Activated naive CD8-positive, alpha-beta T cell treated with anti-CD3 and anti-CD28 coated beads for 36 hours (primary cell): ENCODE measurements at regions not wholly inside any gene's neighbourhood (a gene's known extent, or its start where the extent isn't known, plus 50 kb on each side); places are given as distances from the start of the nearest gene placed in this dataset.
"Not testable (repeated sequence)": the region's sequence is repeated elsewhere in the genome, so short reads cannot be mapped to it uniquely, and the experiment has no call there.

Experiments used
- DNase-seq: peaks from one replicate; pipeline ENCODE4 v3.0.0; 2021
- H3K27ac Mint-ChIP-seq: one replicate; pipeline ENCODE4 v1.8.0; 2022; ENCODE audit warnings: mild to moderate bottlenecking, moderate library complexity, mixed read lengths
- H3K27me3 Mint-ChIP-seq: one replicate; pipeline ENCODE4 v1.8.0; 2022; ENCODE audit warnings: mild to moderate bottlenecking, mixed read lengths
- H3K36me3 Mint-ChIP-seq: one replicate; pipeline ENCODE4 v1.8.0; 2021; ENCODE audit warnings: mild to moderate bottlenecking, mixed read lengths
- H3K4me1 Mint-ChIP-seq: one replicate; pipeline ENCODE4 v1.8.0; 2021; ENCODE audit warnings: mixed read lengths
- H3K4me3 Mint-ChIP-seq: one replicate; pipeline ENCODE4 v1.8.0; 2022; ENCODE audit warnings: mild to moderate bottlenecking, moderate library complexity, mixed read lengths
- H3K9me3 Mint-ChIP-seq: one replicate; pipeline ENCODE4 v1.8.0; 2022; ENCODE audit warnings: mixed read lengths

DNA sequence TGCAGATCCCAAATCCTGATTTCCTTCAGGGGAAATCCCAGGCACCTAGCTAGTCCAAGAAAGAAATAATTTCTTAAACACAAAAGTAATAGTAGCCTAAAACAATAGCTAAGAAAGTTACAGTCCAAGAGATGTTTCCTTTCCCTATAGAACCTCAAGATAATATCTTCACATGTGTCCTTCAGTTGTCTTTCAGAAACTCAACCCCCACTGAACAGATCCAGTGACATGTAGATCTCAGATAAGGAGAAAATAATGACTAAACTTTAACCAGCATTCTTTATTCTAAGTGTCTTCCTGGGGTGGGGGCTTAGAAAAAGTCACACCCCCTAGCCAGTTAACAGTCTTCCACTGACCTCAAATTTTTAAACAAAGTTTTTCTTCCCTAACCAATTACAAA is 131.3 kb upstream of the ADRA1B start:
- no peaks in the 10 kb centered on the region for H3K9me3 Mint-ChIP-seq
- no peak for DNase-seq
- H3K4me1 Mint-ChIP-seq, result peaks cover 10% of the 10 kb centered on the region
- H3K27me3 Mint-ChIP-seq, result peaks cover 14% of the 10 kb centered on the region
- H3K4me3 Mint-ChIP-seq, result no peak overlapping the region
- no peaks in the 10 kb centered on the region for H3K36me3 Mint-ChIP-seq
- no peak overlapping the region for H3K27ac Mint-ChIP-seq

- Mint-ChIP-seq H3K27ac (no peak overlapping the region), H3K9me3 (no peaks in the 10 kb centered on the region), H3K36me3 (no peaks in the 10 kb centered on the region), H3K4me3 (no peak overlapping the region), H3K4me1 (peaks cover 10% of the 10 kb centered on the region), H3K27me3 (peaks cover 14% of the 10 kb centered on the region)
- no peak for DNase-seq
These were observed 130.6 kb upstream of the ADRA1B start for GRCh38 chr5:159785656-159786055.

DNA sequence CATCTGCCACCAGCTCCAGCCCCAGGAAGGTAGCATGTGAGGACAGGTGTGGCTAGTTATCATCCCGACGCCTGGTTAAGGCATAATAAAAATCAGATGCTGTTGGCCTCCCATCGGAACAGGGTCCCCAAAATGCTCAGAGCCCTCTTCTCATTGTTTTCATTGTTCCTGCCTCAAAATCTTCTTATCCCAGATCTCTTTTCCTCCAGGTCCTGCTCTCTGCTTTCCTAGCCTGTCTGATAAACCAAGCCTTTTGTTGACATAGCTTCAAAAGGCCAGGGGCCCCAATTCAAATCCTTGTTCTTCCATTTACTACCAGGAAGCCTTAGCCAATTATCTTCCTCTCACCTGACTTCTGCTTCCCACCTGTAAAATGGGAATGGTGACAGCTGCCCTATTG is 130.1 kb upstream of the ADRA1B start:
- no peaks in the 10 kb centered on the region for H3K9me3 Mint-ChIP-seq
- H3K27me3 Mint-ChIP-seq, result peaks cover 14% of the 10 kb centered on the region
- DNase-seq, result no peak
- no peak overlapping the region for H3K4me3 Mint-ChIP-seq
- H3K36me3 Mint-ChIP-seq, result no peaks in the 10 kb centered on the region
- peaks cover 10% of the 10 kb centered on the region for H3K4me1 Mint-ChIP-seq
- H3K27ac Mint-ChIP-seq, result no peak overlapping the region

DNA sequence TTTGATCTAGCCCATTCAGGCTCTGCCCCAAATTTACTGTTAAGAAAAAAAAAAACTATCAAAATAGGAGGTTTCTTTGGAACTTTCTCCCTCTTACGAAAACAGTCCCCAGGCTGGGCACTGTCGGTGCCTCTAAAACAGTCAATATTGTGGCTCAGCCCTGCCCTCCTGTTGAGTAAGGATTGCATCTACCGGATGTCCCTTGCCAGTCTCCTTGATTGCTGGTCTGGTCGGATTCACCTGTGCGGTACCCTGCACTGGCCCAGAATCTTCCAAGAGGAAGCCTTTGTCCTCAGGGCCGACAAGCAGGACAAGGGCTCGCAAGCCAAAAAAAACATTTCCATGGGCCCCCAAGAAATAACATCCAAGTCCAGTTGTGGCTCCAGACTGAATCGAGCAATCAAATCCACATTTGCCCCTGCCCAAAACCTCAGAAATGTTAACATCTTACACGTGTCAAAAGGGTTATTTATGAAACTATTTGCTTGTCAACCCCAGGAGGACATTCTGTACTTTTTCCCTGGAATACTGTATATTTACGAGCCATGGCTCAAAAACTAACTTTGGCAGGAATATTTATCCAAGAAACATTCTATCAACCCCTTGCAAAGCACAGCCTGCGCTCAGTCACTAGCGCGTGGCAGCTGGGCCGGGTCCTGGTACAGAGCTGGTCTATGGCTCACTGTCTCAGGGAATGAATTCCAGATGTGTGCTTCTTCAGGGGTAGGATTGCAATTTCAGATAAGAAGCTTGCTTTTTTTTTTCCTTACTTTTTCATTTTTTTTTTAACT is 129.2 kb upstream of the ADRA1B start:
- Mint-ChIP-seq H3K27me3 (peaks cover 14% of the 10 kb centered on the region), H3K27ac (no peak overlapping the region), H3K4me3 (no peak overlapping the region), H3K4me1 (peaks cover 5% of the 10 kb centered on the region), H3K9me3 (no peaks in the 10 kb centered on the region), H3K36me3 (no peaks in the 10 kb centered on the region)
- DNase-seq, result no peak

- H3K27me3 Mint-ChIP-seq, result peaks cover 14% of the 10 kb centered on the region
- H3K27ac Mint-ChIP-seq, result no peak overlapping the region
- no peaks in the 10 kb centered on the region for H3K36me3 Mint-ChIP-seq
These were observed 128.4 kb upstream of the ADRA1B start for GRCh38 chr5:159787837-159788236.

GRCh38 chr5:159788835-159789331 is 127.4 kb upstream of the ADRA1B start:
- no peaks in the 10 kb centered on the region for H3K4me1 Mint-ChIP-seq
- peaks cover 7% of the 10 kb centered on the region for H3K27me3 Mint-ChIP-seq
- H3K9me3 Mint-ChIP-seq, result no peaks in the 10 kb centered on the region
- no peak overlapping the region for H3K4me3 Mint-ChIP-seq
- no peak for DNase-seq
- no peaks in the 10 kb centered on the region for H3K36me3 Mint-ChIP-seq
- H3K27ac Mint-ChIP-seq, result no peak overlapping the region

More at GRCh38 chr5:159787837-159788236, 128.4 kb upstream of the ADRA1B start:
- H3K4me1 Mint-ChIP-seq, result no peaks in the 10 kb centered on the region
- H3K4me3 Mint-ChIP-seq, result no peak overlapping the region
- no peak for DNase-seq
- H3K9me3 Mint-ChIP-seq, result no peaks in the 10 kb centered on the region

GRCh38 chr5:159792180-159792579 is 124.1 kb upstream of the ADRA1B start:
- Mint-ChIP-seq H3K27me3 (no peaks in the 10 kb centered on the region), H3K4me3 (no peak overlapping the region), H3K4me1 (no peaks in the 10 kb centered on the region), H3K36me3 (no peaks in the 10 kb centered on the region), H3K9me3 (no peaks in the 10 kb centered on the region), H3K27ac (no peak overlapping the region)
- DNase-seq, result no peak

DNA sequence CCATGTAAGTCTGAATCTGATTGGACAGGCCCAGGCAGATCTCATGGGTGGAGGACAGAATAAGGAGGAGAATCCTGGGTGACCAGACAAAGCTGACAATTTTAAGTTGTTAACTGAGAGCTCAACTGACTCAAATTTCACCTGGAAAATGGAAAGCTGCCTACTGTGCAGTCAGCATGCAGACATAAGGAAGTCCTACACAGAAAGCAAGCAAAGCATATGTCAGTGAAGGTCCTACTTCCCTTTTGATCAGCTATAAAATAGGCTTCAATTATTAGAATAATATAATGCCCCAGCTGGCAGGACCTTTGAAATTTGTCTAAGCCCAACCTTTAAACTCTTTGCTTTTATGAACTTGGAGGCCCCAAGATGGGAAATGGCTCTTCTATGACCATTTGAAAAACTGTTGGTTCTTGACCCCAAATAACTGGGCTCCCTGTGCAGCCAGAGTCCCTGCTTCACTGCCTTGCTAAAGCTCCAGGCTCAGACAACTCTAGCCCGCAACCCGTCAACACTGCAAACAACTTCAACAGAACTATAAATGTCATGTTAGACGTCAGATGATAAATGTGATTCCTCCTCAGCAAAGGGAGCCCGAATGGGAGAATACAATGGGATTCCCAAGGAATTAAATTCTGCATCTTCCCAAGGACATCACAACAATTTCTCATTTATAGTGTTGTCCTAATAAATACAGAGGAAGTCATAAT is 118.9 kb upstream of the ADRA1B start:
- no peak overlapping the region for H3K27ac Mint-ChIP-seq
- no peaks in the 10 kb centered on the region for H3K36me3 Mint-ChIP-seq
- no peaks in the 10 kb centered on the region for H3K4me1 Mint-ChIP-seq

GRCh38 chr5:159799701-159800100 is 116.6 kb upstream of the ADRA1B start:
- H3K27me3 Mint-ChIP-seq, result peaks cover 17% of the 10 kb centered on the region
- H3K4me3 Mint-ChIP-seq, result no peak overlapping the region
- no peaks in the 10 kb centered on the region for H3K36me3 Mint-ChIP-seq
- H3K9me3 Mint-ChIP-seq, result no peaks in the 10 kb centered on the region
- H3K27ac Mint-ChIP-seq, result no peak overlapping the region
- no peaks in the 10 kb centered on the region for H3K4me1 Mint-ChIP-seq
- DNase-seq, result no peak

More for the DNA sequence above, 118.9 kb upstream of the ADRA1B start:
- Mint-ChIP-seq H3K4me3 (no peak overlapping the region), H3K27me3 (peaks cover 3% of the 10 kb centered on the region), H3K9me3 (no peaks in the 10 kb centered on the region)
- DNase-seq, result no peak

DNA sequence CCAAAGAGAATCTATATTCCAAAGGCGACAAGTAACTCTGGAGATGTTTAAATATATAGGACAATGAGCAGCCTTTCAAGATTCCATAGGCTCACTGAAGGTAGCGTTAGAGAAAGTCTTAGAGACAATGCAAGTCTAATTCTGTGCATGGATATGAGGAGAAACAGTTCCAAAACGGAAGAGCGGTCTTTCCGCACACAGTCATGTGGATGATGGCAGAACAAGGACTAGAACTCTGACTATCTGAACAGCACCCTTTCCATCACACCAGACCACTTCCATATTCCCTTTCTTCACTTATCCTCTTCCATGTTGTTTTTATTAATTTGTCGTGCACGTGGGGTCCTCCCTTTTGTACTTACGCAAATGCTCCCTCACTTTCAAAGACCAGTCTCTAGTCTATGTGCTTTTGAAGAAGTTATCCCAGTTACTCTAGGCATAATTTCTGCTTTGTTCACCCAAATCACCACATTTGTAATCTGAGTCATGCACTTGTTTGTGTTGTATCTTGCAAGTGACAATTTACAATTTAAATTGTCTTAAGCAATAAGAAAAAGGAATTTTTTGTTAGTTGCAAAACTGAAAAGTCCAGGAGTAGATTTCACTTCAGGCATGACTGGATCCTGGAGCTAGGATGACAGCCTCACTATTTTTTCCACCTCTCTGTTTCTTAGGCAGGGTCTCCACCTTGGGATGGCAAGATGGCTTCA is 116.0 kb upstream of the ADRA1B start:
- DNase-seq, result no peak
- H3K36me3 Mint-ChIP-seq, result no peaks in the 10 kb centered on the region
- H3K4me3 Mint-ChIP-seq, result no peak overlapping the region
- no peak overlapping the region for H3K27ac Mint-ChIP-seq
- H3K9me3 Mint-ChIP-seq, result no peaks in the 10 kb centered on the region
- H3K4me1 Mint-ChIP-seq, result no peaks in the 10 kb centered on the region
- peaks cover 23% of the 10 kb centered on the region for H3K27me3 Mint-ChIP-seq

DNA sequence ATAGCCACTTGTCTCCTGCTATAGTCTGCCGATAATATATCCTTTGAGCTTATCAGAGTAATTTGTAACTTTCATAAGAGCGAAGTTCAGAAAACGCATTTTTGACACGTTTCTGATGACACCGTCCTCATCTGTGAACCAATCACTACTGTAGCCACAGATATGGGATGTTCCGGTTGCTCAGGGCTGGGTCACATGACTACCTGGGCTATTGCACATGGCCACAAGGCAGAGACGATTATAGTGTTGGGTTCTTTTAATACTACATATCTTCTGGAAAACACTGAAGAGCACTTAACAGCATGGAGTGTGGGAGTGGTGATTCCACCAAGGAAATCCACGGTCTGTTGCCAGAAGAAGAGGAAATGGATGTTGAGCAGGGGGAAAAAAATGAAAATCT is 115.0 kb upstream of the ADRA1B start:
- Mint-ChIP-seq H3K9me3 (peaks cover 6% of the 10 kb centered on the region), H3K4me3 (no peak overlapping the region), H3K36me3 (no peaks in the 10 kb centered on the region), H3K27ac (no peak overlapping the region), H3K27me3 (peaks cover 29% of the 10 kb centered on the region), H3K4me1 (no peaks in the 10 kb centered on the region)
- no peak for DNase-seq

- Mint-ChIP-seq H3K4me3 (no peak overlapping the region), H3K36me3 (peaks cover 2% of the 10 kb centered on the region), H3K9me3 (peaks cover 10% of the 10 kb centered on the region), H3K4me1 (no peaks in the 10 kb centered on the region), H3K27ac (no peak overlapping the region), H3K27me3 (peaks cover 33% of the 10 kb centered on the region)
- no peak for DNase-seq
These were observed 113.6 kb upstream of the ADRA1B start for GRCh38 chr5:159802661-159803060.

DNA sequence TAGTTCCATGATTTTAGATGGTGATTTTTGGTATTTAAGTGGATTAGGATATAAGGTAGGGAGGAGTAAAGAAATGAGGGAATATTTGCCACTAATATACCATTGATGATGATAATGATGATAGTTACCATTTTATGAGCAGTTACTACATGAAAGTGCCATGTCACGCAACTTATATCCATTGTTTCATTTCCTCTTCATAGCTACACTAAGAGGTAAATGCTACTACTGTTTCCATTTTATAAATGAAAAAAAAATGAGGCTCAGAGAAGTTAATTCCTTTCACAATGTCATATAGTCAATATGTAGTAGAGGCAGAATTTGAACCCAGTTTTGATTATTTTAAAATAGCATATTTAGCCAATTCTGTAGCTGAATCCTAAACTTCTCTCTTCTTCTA is 112.2 kb upstream of the ADRA1B start:
- peaks cover 2% of the 10 kb centered on the region for H3K36me3 Mint-ChIP-seq
- no peak overlapping the region for H3K4me3 Mint-ChIP-seq
- peaks cover 33% of the 10 kb centered on the region for H3K27me3 Mint-ChIP-seq
- H3K27ac Mint-ChIP-seq, result no peak overlapping the region
- no peaks in the 10 kb centered on the region for H3K4me1 Mint-ChIP-seq
- no peak for DNase-seq
- peaks cover 10% of the 10 kb centered on the region for H3K9me3 Mint-ChIP-seq

GRCh38 chr5:159805021-159805420 is 111.3 kb upstream of the ADRA1B start:
- H3K27ac Mint-ChIP-seq, result no peak overlapping the region
- no peaks in the 10 kb centered on the region for H3K4me1 Mint-ChIP-seq
- peaks cover 2% of the 10 kb centered on the region for H3K36me3 Mint-ChIP-seq
- peaks cover 10% of the 10 kb centered on the region for H3K9me3 Mint-ChIP-seq
- no peak overlapping the region for H3K4me3 Mint-ChIP-seq
- peaks cover 33% of the 10 kb centered on the region for H3K27me3 Mint-ChIP-seq
- no peak for DNase-seq

DNA sequence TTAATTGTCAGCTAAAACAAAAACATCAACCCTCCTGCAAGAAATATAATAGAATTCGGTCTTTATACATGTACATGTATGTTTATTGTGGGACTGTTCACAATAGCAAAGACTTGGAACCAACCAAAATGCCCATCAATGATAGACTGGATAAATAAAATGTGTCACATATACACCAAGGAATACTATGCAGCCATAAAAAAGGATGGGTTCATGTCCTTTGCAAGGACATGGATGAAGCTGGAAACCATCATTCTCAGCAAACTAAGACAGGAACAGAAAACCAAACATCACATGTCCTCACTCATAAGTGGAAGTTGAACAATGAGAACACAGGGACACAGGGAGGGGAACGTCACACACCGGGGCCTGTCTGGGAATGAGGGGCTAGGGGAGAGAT is 109.1 kb upstream of the ADRA1B start:
- H3K4me3 Mint-ChIP-seq, result not testable (repeated sequence)
- Mint-ChIP-seq H3K27me3 (peaks cover 30% of the 10 kb centered on the region), H3K9me3 (peaks cover 13% of the 10 kb centered on the region)

More for the DNA sequence above, 109.1 kb upstream of the ADRA1B start:
- not testable (repeated sequence) for H3K27ac Mint-ChIP-seq, DNase-seq, H3K36me3 Mint-ChIP-seq, H3K4me1 Mint-ChIP-seq
